Trophoblast cell (in vitro differentiated cells and primary cell): ENCODE measurements at regions not wholly inside any gene's neighbourhood (a gene's known extent, or its start where the extent isn't known, plus 50 kb on each side); places are given as distances from the start of the nearest gene placed in this dataset.

ENCODE experiments used
- DNase-seq, 2 donors: peaks; one replicate each; pipeline ENCODE4 v3.0.0-alpha.2; 2016
- H2AFZ ChIP-seq: 2 replicates; pipeline ENCODE4 v1.6.1; 2013; ENCODE audit warnings: low read length, moderate library complexity, mild to moderate bottlenecking; ENCODE audit not compliant: insufficient read depth, poor library complexity
- H2AK5ac ChIP-seq: 2 replicates; pipeline ENCODE4 v1.6.1; 2013; ENCODE audit warnings: mild to moderate bottlenecking, low read length
- H2BK120ac ChIP-seq: 2 replicates; pipeline ENCODE4 v1.6.1; 2013; ENCODE audit warnings: low read length, mild to moderate bottlenecking, moderate library complexity; ENCODE audit not compliant: insufficient read depth, poor library complexity
- H2BK12ac ChIP-seq: 2 replicates; pipeline ENCODE4 v1.6.1; 2013; ENCODE audit warnings: mild to moderate bottlenecking, low read length, moderate library complexity
- H2BK5ac ChIP-seq: 2 replicates; pipeline ENCODE4 v1.6.1; 2013; ENCODE audit warnings: low read length, low read depth, moderate library complexity, mild to moderate bottlenecking; ENCODE audit not compliant: poor library complexity
- H3K14ac ChIP-seq: 2 replicates; pipeline ENCODE4 v1.6.1; 2013; ENCODE audit warnings: mild to moderate bottlenecking, low read length
- H3K18ac ChIP-seq: 2 replicates; pipeline ENCODE4 v1.6.1; 2013; ENCODE audit warnings: mild to moderate bottlenecking, low read length
- H3K23ac ChIP-seq: 2 replicates; pipeline ENCODE4 v1.6.1; 2013; ENCODE audit warnings: low read length
- H3K27ac ChIP-seq: 2 replicates; pipeline ENCODE4 v1.5.1; 2013; ENCODE audit warnings: low read depth, mild to moderate bottlenecking, inconsistent platforms, low read length, moderate library complexity
- H3K27me3 ChIP-seq: 2 replicates; pipeline ENCODE4 v1.6.1; 2013; ENCODE audit warnings: inconsistent platforms, mild to moderate bottlenecking, low read length, moderate library complexity; ENCODE audit not compliant: insufficient read depth
- H3K36me3 ChIP-seq, 2 experiments: 1 replicate in 1 of 2; 2 replicates in 1 of 2; pipeline ENCODE4 v1.6.1; 2013; ENCODE audit warnings: low read length in 2 of 2, mild to moderate bottlenecking in 2 of 2, moderate library complexity in 1 of 2; ENCODE audit not compliant: insufficient read depth in 2 of 2, control insufficient read depth in 1 of 2
- H3K4ac ChIP-seq: 2 replicates; pipeline ENCODE4 v1.6.1; 2013; ENCODE audit warnings: low read depth, mild to moderate bottlenecking, low read length, moderate library complexity
- H3K4me1 ChIP-seq, 2 experiments: 1 replicate in 1 of 2; 2 replicates in 1 of 2; pipeline ENCODE4 v1.6.1; 2013; ENCODE audit warnings: low read length in 2 of 2, mild to moderate bottlenecking in 2 of 2, moderate library complexity in 1 of 2; ENCODE audit not compliant: insufficient read depth in 2 of 2, control insufficient read depth in 1 of 2
- H3K4me2 ChIP-seq: 2 replicates; pipeline ENCODE4 v1.6.1; 2013; ENCODE audit warnings: inconsistent platforms, mild to moderate bottlenecking, low read length, moderate library complexity
- H3K4me3 ChIP-seq: 2 replicates; pipeline ENCODE4 v1.5.1; 2013; ENCODE audit warnings: mild to moderate bottlenecking, low read depth, low read length, inconsistent platforms
- H3K79me1 ChIP-seq: one replicate; pipeline ENCODE4 v1.6.1; 2013; ENCODE audit warnings: low read length
- H3K79me2 ChIP-seq: 2 replicates; pipeline ENCODE4 v1.6.1; 2013; ENCODE audit warnings: low read length, mild to moderate bottlenecking; ENCODE audit not compliant: control insufficient read depth, insufficient read depth, poor library complexity
- H3K9ac ChIP-seq: 2 replicates; pipeline ENCODE4 v1.6.1; 2013; ENCODE audit warnings: mild to moderate bottlenecking, low read length
- H3K9me3 ChIP-seq: 2 replicates; pipeline ENCODE4 v1.6.1; 2013; ENCODE audit warnings: low read depth, mild to moderate bottlenecking, control low read depth, inconsistent platforms, low read length; ENCODE audit not compliant: insufficient read depth
- H4K12ac ChIP-seq: 2 replicates; pipeline ENCODE4 v1.6.1; 2013; ENCODE audit warnings: low read depth, mild to moderate bottlenecking, low read length, moderate library complexity
- H4K8ac ChIP-seq: 2 replicates; pipeline ENCODE4 v1.6.1; 2013; ENCODE audit warnings: low read depth, mild to moderate bottlenecking, low read length, moderate library complexity
- H4K91ac ChIP-seq: one replicate; pipeline ENCODE4 v1.6.1; 2013; ENCODE audit warnings: low read depth, mild to moderate bottlenecking, low read length, moderate library complexity
- WGBS: extraction: QIAGEN DNeasy Blood & Tissue Kit; methylation state at CpG from one replicate; pipeline ENCODE4 v1.1.7; 2013; ENCODE audit warnings: missing lambda C conversion rate; ENCODE audit not compliant: insufficient read length, insufficient coverage; ENCODE audit errors: extremely low coverage; 5-methylcytosine and 5-hydroxymethylcytosine counted together

DNA sequence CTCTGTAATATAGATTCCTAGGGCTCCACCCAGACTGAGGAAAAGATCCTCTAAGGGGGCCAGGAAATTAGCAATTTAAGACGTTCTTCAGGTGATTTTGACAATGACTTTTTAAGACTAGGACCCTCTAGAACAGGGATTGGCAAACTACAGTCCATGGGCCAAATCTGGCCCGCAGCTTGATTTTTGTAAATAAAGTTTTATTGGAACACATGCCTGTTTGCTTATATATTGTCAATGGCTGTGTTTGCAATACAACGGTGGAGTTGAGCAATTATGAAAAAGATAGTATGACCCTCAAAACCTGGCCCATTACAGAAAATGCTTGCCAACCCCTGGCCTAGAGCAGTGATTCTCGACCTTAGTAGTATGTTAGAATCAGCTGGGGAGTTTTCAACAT, 181.9 kb downstream of the SOX9 start:
- H2AFZ ChIP-seq: no peak overlapping the region
- no peak overlapping the region for H3K4me2 ChIP-seq
- no peak overlapping the region for H3K4ac ChIP-seq
- H3K9ac ChIP-seq: no peak overlapping the region
- no peak overlapping the region for H2BK12ac ChIP-seq
- no peak overlapping the region for H3K18ac ChIP-seq
- H4K12ac ChIP-seq: no peak overlapping the region
- no peaks in the 10 kb centered on the region for H3K27me3 ChIP-seq
- no peak overlapping the region for H3K14ac ChIP-seq
- no peaks in the 10 kb centered on the region for H3K79me1 ChIP-seq
- H3K23ac ChIP-seq: no peak overlapping the region
- H3K4me1 ChIP-seq: no peaks in the 10 kb centered on the region
- H3K4me3 ChIP-seq: no peak overlapping the region
- H2BK5ac ChIP-seq: no peak overlapping the region
- no peak overlapping the region for H4K8ac ChIP-seq
- H3K27ac ChIP-seq: no peak overlapping the region
- H2BK120ac ChIP-seq: no peak overlapping the region
- H3K9me3 ChIP-seq: peaks cover 2% of the 10 kb centered on the region
- no peaks in the 10 kb centered on the region for H3K36me3 ChIP-seq
- DNase-seq: no peak
- H2AK5ac ChIP-seq: no peak overlapping the region
- no CpG with 5 or more reads among the region's 4 CpGs for WGBS
- no peaks in the 10 kb centered on the region for H3K79me2 ChIP-seq
- H4K91ac ChIP-seq: no peak overlapping the region

DNA sequence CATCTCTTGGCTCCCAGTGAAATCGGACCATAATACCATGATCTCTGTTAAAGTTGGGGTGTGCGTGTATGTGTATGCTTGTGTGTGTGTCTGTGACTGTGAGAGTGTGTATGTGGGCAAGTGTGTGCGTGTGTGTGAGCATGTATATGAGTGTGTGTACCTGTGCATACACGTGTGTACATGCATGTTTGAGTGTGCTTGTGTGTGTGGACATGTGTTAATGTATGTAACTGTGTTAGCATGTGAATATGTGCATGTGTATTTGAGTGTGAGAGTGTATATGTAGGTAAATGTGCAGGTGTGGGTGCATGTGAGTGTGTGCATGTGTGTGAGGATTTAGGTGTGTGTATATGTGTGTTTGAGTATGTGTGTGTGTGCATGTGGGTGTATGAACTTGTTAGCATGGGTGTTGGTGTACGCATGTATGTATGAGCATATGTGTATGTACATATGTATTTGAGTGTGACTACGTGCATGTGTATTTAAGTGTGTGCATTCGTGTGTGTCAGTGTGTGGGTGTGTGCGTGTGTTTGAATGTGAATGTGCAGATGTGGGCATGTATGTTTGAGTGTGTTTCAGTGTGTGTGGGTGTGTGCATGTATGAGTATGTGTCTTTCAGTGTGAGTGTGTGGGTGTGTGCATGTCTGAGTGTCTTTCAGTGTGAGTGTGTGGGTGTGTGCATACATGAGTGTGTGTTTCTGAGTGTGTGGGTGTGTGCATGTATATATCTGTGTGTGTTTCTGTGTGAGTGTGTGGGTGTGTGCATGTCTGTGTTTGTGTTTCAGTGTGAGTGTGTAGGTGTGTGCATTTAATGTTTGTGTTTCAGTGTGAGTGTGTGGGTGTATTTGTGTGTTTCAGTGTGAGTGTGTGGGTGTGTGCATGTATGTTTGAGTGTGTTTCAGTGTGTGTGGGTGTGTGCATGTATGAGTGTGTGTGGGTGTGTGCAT, 183.2 kb downstream of the SOX9 start:
- no peaks in the 10 kb centered on the region for H3K36me3 ChIP-seq
- H2AK5ac ChIP-seq: no peak overlapping the region
- no peak overlapping the region for H4K91ac ChIP-seq
- no CpG with 5 or more reads among the region's 8 CpGs for WGBS
- no peak overlapping the region for H3K23ac ChIP-seq
- no peak overlapping the region for H3K4ac ChIP-seq
- H4K12ac ChIP-seq: no peak overlapping the region
- H3K27ac ChIP-seq: no peak overlapping the region
- H3K14ac ChIP-seq: no peak overlapping the region
- no peak overlapping the region for H3K18ac ChIP-seq
- peaks cover 2% of the 10 kb centered on the region for H3K9me3 ChIP-seq
- no peak overlapping the region for H4K8ac ChIP-seq
- no peak overlapping the region for H2BK120ac ChIP-seq
- H2BK12ac ChIP-seq: no peak overlapping the region
- no peak for DNase-seq
- H3K4me1 ChIP-seq: no peaks in the 10 kb centered on the region
- H2BK5ac ChIP-seq: no peak overlapping the region
- no peak overlapping the region for H3K9ac ChIP-seq
- H3K79me2 ChIP-seq: no peaks in the 10 kb centered on the region
- no peak overlapping the region for H3K4me2 ChIP-seq
- H3K4me3 ChIP-seq: no peak overlapping the region
- no peaks in the 10 kb centered on the region for H3K79me1 ChIP-seq
- H3K27me3 ChIP-seq: no peaks in the 10 kb centered on the region
- no peak overlapping the region for H2AFZ ChIP-seq

DNA sequence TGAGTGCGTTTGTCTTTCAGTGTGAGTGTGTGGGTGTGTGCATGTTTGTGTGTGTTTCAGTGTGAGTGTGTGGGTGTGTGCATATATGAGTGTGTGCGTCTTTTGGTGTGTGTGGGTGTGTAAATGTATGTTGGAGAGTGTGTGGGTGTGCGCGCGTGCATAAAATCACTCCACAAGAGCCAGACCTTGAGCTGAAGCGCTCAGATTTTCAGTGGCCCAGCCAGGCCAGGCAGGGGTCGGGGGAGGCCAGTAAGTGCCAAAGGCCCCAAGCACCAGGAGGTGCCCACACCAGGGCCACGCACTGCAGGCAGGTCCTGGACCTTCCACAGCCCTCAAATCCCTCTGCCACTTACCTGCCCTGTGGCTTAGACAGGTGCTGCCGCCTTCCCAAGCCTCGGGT, 184.0 kb downstream of the SOX9 start:
- Histone ChIP-seq H3K36me3 (no peaks in the 10 kb centered on the region), H3K27me3 (no peaks in the 10 kb centered on the region), H3K9me3 (peaks cover 2% of the 10 kb centered on the region), H3K4ac (no peak overlapping the region), H4K8ac (no peak overlapping the region), H2BK5ac (no peak overlapping the region), H2BK120ac (no peak overlapping the region), H4K12ac (no peak overlapping the region), H3K9ac (no peak overlapping the region), H3K79me2 (no peaks in the 10 kb centered on the region), H2BK12ac (no peak overlapping the region), H3K23ac (no peak overlapping the region), H3K27ac (no peak overlapping the region), H2AK5ac (no peak overlapping the region), H3K79me1 (no peaks in the 10 kb centered on the region), H3K4me1 (no peaks in the 10 kb centered on the region), H3K4me3 (no peak overlapping the region), H3K14ac (no peak overlapping the region), H3K4me2 (no peak overlapping the region), H3K18ac (no peak overlapping the region), H2AFZ (no peak overlapping the region), H4K91ac (no peak overlapping the region)
- no peak for DNase-seq
- 100% methylated on average over 4 of the region's 10 CpGs for WGBS

DNA sequence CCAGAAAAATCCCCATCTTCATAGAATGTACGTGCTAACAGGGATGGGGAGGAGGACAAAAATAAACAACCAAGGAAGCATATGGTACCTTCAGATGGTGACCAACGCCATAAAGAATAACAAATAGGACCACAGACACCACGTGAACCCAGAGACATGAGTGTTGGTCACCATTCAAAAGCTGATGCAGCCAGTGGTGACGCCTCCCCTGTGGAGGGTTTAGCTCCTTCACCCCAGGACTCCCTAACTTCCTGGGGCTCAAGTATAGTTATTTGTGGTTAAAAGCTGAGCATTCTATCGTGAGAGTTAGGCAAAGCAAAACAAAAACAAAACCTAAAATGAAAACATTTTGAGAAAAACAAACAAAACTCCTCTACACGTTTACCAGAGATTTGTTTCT, 184.7 kb downstream of the SOX9 start:
- Histone ChIP-seq H3K27ac (no peak overlapping the region), H3K23ac (no peak overlapping the region), H2BK12ac (no peak overlapping the region), H3K4me3 (no peak overlapping the region), H3K79me2 (no peaks in the 10 kb centered on the region), H4K8ac (no peak overlapping the region), H3K36me3 (no peaks in the 10 kb centered on the region), H2AFZ (no peak overlapping the region), H3K27me3 (no peaks in the 10 kb centered on the region), H2BK5ac (no peak overlapping the region), H3K9me3 (peaks cover 2% of the 10 kb centered on the region), H4K91ac (no peak overlapping the region), H3K4ac (no peak overlapping the region), H4K12ac (no peak overlapping the region), H3K79me1 (no peaks in the 10 kb centered on the region), H3K18ac (no peak overlapping the region), H3K4me2 (no peak overlapping the region), H2BK120ac (no peak overlapping the region), H3K9ac (no peak overlapping the region), H3K14ac (no peak overlapping the region), H3K4me1 (no peaks in the 10 kb centered on the region), H2AK5ac (no peak overlapping the region)
- no peak for DNase-seq
- no CpG with 5 or more reads among the region's 6 CpGs for WGBS
